HG03378 (cell line): ENCODE measurements at regions not wholly inside any gene's neighbourhood (a gene's known extent, or its start where the extent isn't known, plus 50 kb on each side); places are given as distances from the start of the nearest gene placed in this dataset.
"Not testable (repeated sequence)": the region's sequence is repeated elsewhere in the genome, so short reads cannot be mapped to it uniquely, and the experiment has no call there.

ENCODE experiments used
- ATAC-seq: cut with Tn5 transposase; IDR thresholded peaks from one replicate; pipeline ENCODE4 v1.9.1; 2021; ENCODE audit warnings: mild to moderate bottlenecking, moderate library complexity; ENCODE audit not compliant: unreplicated experiment

- ATAC-seq, result no peak
Measured at GRCh38 chr11:37843603-37844002, 1245.6 kb upstream of the RAG2 start.

- no peak for ATAC-seq
Measured at GRCh38 chr11:37841016-37841415, 1243.0 kb upstream of the RAG2 start.

- ATAC-seq, result not testable (repeated sequence)
Measured at GRCh38 chr11:37840345-37840744, 1242.3 kb upstream of the RAG2 start.

- ATAC-seq, result no peak
Measured at GRCh38 chr11:37830529-37830928, 1232.5 kb upstream of the RAG2 start.

GRCh38 chr11:37817727-37818270, 1219.8 kb upstream of the RAG2 start:
- no peak for ATAC-seq

DNA sequence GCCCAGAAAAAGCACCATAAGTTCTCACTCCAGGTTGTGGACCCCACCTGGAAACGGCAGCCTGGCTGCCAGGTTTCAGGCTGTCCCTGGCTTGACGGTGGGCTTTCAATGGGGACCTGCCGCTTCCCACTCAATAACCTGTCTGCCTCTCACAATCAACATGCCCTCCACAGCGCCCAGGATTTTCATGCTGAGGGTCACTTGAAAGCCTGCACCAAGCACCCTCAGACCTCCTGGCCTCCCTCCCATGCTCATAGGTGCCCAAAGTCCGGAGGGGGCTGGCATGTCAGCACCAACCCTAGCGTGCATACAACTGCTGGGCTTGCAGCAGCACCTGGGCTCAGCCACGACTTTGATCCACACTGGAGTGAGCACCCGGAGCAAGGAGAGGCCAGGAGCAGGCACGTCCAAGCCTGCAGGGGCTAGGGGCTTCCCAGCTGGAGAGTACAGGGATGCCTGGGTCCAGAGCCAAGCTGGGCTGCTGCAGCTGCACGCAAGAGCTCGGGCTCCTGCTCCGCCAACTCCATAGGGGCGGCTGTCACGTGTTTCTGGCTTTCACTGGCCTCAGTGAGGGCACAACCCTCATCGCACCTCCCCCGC, 1214.3 kb upstream of the RAG2 start:
- no peak for ATAC-seq

DNA sequence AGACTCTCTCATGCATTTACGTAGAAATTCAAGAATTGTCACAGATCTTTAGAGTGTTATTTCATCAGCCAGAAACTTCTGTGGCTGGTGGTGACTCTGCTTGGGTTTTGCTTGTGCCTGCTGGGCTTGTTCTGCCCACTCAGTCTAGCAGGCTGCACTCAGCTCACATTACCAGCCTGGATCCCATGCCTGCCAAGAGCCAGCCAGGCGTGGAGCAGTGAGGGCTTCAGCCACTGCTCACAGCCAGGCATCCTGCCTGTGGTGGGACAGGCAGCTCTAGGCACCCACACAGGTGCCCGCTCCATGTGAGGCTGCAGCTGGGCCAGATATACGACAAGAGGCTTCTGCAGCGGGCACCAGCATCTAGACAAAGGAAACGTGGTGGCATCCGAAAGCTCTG, 1213.3 kb upstream of the RAG2 start:
- no peak for ATAC-seq

DNA sequence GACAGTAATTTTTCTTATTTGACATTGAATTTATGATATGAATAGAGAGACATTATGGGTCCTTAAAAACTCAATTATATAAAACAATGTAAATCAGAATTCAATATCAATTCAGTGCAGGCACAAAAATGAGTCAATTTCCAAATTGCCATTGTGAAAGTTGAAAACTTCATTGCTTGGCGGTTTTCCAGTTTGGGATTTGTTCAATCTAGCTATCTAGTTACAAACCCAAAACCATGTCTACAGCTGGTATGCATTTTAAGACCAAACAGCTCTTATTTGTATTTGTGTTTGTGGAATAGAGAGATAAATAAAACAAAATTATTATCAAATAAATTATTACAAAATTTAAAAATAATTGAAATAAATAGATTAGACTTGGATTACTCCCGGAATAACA, 1206.6 kb upstream of the RAG2 start:
- no peak for ATAC-seq

- ATAC-seq, result no peak
Measured at GRCh38 chr11:37788141-37788877, 1190.3 kb upstream of the RAG2 start.

DNA sequence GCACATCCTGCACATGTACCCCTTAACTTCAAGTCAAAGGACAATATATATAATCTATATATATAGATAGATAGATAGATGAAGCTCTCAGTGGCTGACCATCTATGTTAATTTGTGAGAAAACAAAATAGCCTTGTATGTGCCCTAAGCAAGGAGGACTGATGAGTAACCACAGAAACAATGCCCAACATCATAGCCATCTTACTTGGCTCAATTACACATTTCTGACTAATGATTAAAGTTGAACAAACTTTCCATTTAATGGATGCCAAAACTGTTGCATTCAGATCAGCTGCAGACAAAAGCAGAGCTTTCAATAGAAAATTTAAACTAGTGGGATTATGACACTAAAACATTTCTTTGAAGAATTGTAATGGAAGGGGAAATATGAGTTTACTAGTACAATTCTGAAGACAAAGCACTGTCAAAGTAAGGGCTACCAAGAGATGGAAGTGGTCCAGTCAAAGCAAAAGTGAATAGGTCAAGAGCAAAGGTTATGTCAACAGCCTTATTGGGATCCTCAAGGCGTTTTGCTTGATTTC, 1188.2 kb upstream of the RAG2 start:
- no peak for ATAC-seq

- no peak for ATAC-seq
Measured at GRCh38 chr11:37774441-37774840, 1176.4 kb upstream of the RAG2 start.

GRCh38 chr11:37770145-37770544, 1172.1 kb upstream of the RAG2 start:
- no peak for ATAC-seq

- no peak for ATAC-seq
Measured at GRCh38 chr11:37762079-37762478, 1164.0 kb upstream of the RAG2 start.

DNA sequence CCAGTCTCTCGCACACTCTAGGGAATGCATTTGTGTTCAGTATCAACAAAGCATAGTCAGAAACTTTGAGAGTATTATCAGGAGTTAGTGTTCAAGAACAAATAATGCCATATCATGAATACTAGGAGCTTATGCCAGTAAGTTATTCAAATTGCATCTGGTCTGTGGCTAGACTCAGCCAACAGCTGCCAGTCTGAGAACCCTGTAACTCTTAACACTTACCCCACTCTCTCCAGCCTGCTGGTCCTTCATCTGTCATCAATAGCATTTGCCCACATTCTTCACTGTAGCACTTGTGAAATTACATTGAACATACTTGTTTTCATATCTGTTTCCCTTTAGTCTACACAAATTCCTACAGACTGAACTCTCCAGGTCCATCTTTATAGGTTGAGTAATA, 1157.5 kb upstream of the RAG2 start:
- ATAC-seq, result no peak

DNA sequence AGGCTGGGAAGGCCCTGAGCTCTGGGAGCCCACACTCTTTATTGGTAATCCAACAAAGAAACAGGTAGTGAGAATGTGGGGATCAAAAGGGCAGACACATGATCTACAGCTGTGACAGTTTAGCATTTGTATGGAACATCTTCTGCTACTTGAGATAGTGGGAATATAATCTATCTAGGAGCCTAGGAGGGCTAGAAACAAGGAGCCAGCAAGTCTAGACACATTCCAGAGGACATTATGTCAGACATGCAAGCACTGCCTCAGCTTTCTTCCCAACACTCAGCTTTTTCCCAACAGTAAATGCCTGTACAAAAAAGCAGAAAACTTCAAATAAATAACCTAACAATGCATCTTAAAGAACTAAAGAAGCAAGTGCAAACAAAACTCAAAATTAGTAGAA, 1150.6 kb upstream of the RAG2 start:
- ATAC-seq, result no peak

GRCh38 chr11:37747121-37747520, 1149.1 kb upstream of the RAG2 start:
- ATAC-seq, result no peak

GRCh38 chr11:37727371-37727770, 1129.3 kb upstream of the RAG2 start:
- no peak for ATAC-seq

- ATAC-seq, result no peak
Measured at GRCh38 chr11:37724315-37724714, 1126.3 kb upstream of the RAG2 start.

GRCh38 chr11:37721485-37721884, 1123.4 kb upstream of the RAG2 start:
- no peak for ATAC-seq

- no peak for ATAC-seq
Measured at GRCh38 chr11:37718431-37718999, 1120.5 kb upstream of the RAG2 start.

DNA sequence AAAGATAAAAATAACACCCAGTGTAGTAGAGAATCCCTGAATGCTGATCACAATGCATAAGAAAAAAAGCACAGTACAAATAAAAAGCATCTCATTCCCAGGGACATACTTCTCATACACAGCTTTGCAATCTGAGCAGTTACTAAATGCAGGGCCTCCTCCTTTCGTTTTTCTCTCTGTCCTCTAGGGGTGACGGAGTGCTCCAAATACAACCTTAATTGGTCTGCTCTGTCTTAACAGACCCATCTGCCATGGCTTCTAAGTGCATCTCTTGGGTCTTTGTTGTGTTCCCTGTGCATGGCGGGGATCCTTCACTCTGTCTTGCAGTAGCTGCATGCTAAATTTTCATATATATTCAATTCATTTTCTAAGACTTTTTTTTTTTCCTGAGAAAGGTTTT, 1114.2 kb upstream of the RAG2 start:
- no peak for ATAC-seq

DNA sequence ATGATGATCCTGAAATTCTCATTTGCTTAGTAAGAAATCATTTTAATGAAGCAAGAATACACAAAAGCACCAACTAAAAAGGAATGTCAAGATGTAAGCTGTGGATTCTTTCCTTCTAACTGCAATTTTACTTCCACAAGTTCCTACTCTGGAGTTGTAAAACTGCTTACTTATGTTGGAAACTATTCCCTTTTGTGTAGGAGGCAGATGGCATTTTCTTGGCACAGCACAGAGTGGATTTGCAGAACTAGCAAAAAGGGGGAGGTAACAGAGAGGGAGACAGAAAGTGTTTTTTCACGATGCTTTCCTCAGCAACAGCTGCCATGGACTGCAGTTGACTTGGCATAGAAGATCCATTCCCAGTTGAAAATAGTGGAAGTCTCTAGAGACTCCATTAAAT, 1112.0 kb upstream of the RAG2 start:
- ATAC-seq, result no peak
